Activated CD4-positive, alpha-beta T cell treated with anti-CD3 and anti-CD28 coated beads, Interleukin-2, amount 10 ng/mL, durations not matched to agents 7 days and 5 days (primary cell): ENCODE measurements at regions not wholly inside any gene's neighbourhood (a gene's known extent, or its start where the extent isn't known, plus 50 kb on each side); places are given as distances from the start of the nearest gene placed in this dataset.

ENCODE experiments used
- CTCF ChIA-PET: fragments of 350-600 bp; sonication (Branson Sonifier 250); formaldehyde crosslinking; loops from one replicate; lab custom pipeline; 2021; ENCODE audit warnings: antibody characterized with exemption; lab: Charles Lee
- POLR2A ChIA-PET: fragments of 350-600 bp; sonication (Branson Sonifier 250); formaldehyde crosslinking; loops from one replicate; lab custom pipeline; 2021; ENCODE audit warnings: antibody characterized with exemption; lab: Charles Lee
- DNase-seq: peaks from one replicate; pipeline ENCODE4 v3.0.0-alpha.2; 2020
- H3K27ac Mint-ChIP-seq: one replicate; pipeline ENCODE4 v1.8.0; 2021; ENCODE audit warnings: mild to moderate bottlenecking, moderate library complexity, mixed read lengths
- H3K27me3 Mint-ChIP-seq: one replicate; pipeline ENCODE4 v1.8.0; 2021; ENCODE audit warnings: mixed read lengths
- H3K36me3 Mint-ChIP-seq: one replicate; pipeline ENCODE4 v1.8.0; 2021; ENCODE audit warnings: low read depth, mixed read lengths
- H3K4me1 Mint-ChIP-seq: one replicate; pipeline ENCODE4 v1.8.0; 2021; ENCODE audit warnings: mixed read lengths
- H3K4me3 Mint-ChIP-seq: one replicate; pipeline ENCODE4 v1.8.0; 2021; ENCODE audit warnings: mild to moderate bottlenecking, moderate library complexity, mixed read lengths
- H3K9me3 Mint-ChIP-seq: one replicate; pipeline ENCODE4 v1.8.0; 2021; ENCODE audit warnings: mixed read lengths

DNA sequence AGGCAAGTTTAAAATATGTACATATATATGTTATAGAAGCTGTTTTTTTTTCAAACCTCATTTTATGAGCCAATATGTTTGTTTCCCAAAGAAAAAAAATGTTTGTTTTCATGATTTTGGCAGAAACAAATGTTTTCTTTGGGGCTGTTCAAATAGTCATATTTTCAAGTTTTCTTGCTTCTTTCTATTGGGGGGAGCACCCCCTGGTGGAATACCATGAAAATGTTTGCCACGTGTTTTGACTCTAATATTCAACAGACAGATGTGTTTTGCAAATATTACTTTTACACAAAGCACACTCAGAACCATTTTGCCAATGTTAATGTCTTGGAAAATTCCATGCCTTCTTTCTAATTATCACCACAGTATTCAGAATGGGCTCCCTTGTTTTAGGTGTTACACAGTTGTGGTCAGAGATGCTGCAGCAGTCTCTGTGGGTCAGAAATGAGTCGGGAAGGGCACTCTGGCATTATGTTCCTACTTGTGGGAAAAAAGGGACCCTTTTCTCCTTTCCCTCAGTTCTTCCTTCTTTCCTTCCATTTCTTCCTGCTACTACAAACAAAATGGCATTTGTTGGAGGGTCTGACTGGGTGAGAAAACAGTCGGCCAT lies 817.0 kb downstream of the TUSC7 start:
- POLR2A ChIA-PET: no interaction called here
- no peaks in the 10 kb centered on the region for H3K27me3 Mint-ChIP-seq
- CTCF ChIA-PET: no interaction called here
- DNase-seq: no peak
- no peak overlapping the region for H3K4me3 Mint-ChIP-seq
- H3K36me3 Mint-ChIP-seq: no peaks in the 10 kb centered on the region
- no peaks in the 10 kb centered on the region for H3K4me1 Mint-ChIP-seq
- no peak overlapping the region for H3K27ac Mint-ChIP-seq
- no peaks in the 10 kb centered on the region for H3K9me3 Mint-ChIP-seq

DNA sequence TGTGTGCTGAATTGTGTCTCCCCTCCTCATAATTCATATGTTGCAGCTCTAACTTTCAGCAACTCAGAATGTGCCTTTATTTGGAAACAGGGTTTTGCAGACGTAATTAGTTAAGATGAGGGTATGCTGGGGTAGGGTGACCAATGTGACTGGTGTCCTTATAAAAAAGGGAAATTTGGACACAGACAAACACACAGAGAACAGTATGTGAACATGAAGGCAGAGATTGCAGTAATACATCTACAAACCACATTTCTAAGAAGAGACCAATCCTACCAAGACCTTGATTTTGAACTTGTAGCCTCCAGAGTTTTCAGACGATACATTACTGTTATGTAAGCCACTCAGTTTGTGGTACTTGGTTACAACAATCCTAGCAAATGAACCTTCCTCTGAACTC lies 817.8 kb downstream of the TUSC7 start:
- H3K27ac Mint-ChIP-seq: no peak overlapping the region
- H3K27me3 Mint-ChIP-seq: no peaks in the 10 kb centered on the region
- DNase-seq: no peak
- no peaks in the 10 kb centered on the region for H3K4me1 Mint-ChIP-seq
- H3K4me3 Mint-ChIP-seq: no peak overlapping the region
- H3K9me3 Mint-ChIP-seq: no peaks in the 10 kb centered on the region
- CTCF ChIA-PET: no interaction called here
- POLR2A ChIA-PET: no interaction called here
- no peaks in the 10 kb centered on the region for H3K36me3 Mint-ChIP-seq

DNA sequence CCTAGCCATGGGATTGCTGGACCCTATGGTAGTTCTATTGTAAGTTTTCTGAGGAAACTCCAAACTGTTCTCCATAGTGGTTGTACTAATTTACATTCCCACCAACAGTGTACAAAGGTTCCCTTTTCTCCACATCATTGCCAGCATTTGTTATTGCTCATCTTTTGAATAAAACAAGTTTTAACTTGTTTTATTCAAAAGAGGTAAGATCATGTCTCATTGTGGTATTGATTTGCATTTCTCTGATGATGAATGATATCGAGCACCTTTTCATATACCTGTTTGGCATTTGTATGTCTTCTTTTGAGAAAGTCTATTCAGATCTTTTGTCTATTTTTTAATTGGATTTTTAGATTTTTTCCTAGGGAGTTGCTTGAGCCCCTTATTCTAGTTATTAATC lies 819.1 kb downstream of the TUSC7 start:
- Mint-ChIP-seq H3K27me3 (no peaks in the 10 kb centered on the region), H3K4me1 (no peaks in the 10 kb centered on the region), H3K36me3 (no peaks in the 10 kb centered on the region), H3K4me3 (no peak overlapping the region), H3K27ac (no peak overlapping the region), H3K9me3 (no peaks in the 10 kb centered on the region)
- POLR2A ChIA-PET: no interaction called here
- no peak for DNase-seq
- CTCF ChIA-PET: no interaction called here

DNA sequence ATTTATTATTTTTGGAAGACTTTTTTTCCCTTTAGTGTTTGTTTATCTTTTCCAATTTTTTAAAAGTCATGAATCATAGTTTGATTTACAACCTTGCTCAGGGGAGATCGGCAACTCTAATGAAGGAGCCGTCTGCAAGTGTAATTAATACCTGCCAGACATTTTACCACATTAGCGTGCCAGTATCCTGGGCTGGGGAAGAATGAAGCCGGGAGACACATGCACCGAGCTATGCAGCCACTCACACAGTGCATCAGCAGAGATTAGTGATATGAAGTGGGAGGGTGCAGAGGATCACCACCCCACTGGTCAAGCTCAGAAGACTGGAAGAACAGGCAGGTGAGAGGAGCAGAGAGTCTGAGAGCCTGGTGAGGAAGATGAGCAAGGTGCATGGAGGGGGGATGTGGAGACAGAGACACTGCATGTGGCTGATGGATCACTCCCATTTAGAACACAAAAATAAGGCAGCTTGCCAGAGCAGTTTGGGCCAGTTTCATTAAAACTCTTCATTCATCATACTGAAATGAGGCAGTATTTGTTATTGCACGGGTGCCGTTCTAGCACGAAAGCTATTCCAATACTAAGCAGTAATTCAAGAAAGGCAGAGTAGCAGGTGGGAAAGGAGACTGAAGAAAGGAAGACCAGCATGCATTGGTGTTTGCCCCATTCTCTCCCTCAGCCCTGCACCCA lies 821.6 kb downstream of the TUSC7 start:
- DNase-seq: no peak
- Mint-ChIP-seq H3K4me1 (no peaks in the 10 kb centered on the region), H3K4me3 (no peak overlapping the region), H3K27ac (no peak overlapping the region), H3K36me3 (no peaks in the 10 kb centered on the region), H3K27me3 (no peaks in the 10 kb centered on the region), H3K9me3 (no peaks in the 10 kb centered on the region)
- CTCF ChIA-PET: no interaction called here
- POLR2A ChIA-PET: no interaction called here

DNA sequence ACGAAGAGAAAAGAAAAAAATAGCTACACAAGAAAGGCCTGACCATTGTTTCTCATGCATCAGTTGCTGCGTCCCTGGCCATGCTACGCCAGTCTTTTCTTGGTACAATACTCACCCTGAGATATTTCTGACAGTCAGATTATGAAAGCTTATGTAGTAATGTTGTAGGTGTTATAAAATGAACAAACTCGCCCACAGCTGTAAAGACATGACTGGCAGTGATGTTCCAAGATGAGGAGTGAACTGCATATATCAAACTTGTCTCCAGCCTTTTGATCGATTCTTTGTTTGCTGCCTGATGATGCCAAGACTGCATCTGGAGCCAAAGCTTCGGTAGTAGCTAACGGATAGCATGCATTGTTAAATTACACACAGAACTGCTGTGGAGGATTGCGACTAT lies 822.7 kb downstream of the TUSC7 start:
- no peak overlapping the region for H3K27ac Mint-ChIP-seq
- H3K36me3 Mint-ChIP-seq: no peaks in the 10 kb centered on the region
- H3K27me3 Mint-ChIP-seq: no peaks in the 10 kb centered on the region
- no peak for DNase-seq
- H3K9me3 Mint-ChIP-seq: no peaks in the 10 kb centered on the region
- ChIA-PET CTCF (no interaction called here), POLR2A (no interaction called here)
- H3K4me1 Mint-ChIP-seq: no peaks in the 10 kb centered on the region
- no peak overlapping the region for H3K4me3 Mint-ChIP-seq

DNA sequence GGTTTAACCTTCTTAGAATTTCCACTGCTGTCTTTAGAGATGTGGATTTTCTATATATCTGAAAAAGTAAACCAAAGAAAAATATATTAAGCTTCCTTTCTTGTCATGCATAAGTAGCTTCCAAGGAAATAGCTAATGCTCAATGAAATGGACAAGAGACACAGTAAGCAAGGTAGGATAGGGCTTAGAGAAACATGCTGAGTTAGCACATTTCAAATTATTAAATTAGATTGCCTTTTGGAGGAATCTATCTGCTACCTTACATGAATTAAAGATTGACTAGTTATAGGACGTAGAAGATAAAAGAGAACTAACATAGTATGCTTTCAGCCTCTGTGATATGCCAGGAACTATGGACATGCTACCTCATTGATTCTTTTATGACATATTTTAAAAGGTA lies 824.6 kb downstream of the TUSC7 start:
- POLR2A ChIA-PET: no interaction called here
- CTCF ChIA-PET: no interaction called here
- H3K4me3 Mint-ChIP-seq: no peak overlapping the region
- no peaks in the 10 kb centered on the region for H3K36me3 Mint-ChIP-seq
- DNase-seq: no peak
- H3K9me3 Mint-ChIP-seq: no peaks in the 10 kb centered on the region
- no peaks in the 10 kb centered on the region for H3K27me3 Mint-ChIP-seq
- H3K4me1 Mint-ChIP-seq: no peaks in the 10 kb centered on the region
- H3K27ac Mint-ChIP-seq: no peak overlapping the region

DNA sequence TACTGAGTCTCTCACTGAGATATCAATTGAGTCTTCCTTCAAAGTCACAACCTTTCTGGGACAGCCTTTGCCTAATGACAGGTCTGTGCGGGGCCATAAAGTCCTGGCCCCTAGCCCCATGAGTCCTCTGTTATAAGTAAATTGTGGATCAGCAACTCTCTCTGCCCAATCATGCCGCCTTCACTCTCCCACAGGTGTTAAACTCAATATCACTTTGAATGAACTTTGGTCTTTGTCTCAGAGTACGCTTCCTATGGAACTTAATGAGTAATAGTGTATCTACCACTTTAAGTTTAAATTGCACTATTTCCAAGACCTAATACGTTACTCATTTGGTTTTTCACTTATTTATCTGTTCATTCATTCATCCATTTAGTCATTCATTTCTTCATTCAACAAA lies 826.4 kb downstream of the TUSC7 start:
- H3K4me1 Mint-ChIP-seq: no peaks in the 10 kb centered on the region
- no peaks in the 10 kb centered on the region for H3K9me3 Mint-ChIP-seq
- no peak for DNase-seq
- H3K27ac Mint-ChIP-seq: no peak overlapping the region
- ChIA-PET POLR2A (no interaction called here), CTCF (no interaction called here)
- H3K4me3 Mint-ChIP-seq: no peak overlapping the region
- H3K27me3 Mint-ChIP-seq: no peaks in the 10 kb centered on the region
- H3K36me3 Mint-ChIP-seq: no peaks in the 10 kb centered on the region

DNA sequence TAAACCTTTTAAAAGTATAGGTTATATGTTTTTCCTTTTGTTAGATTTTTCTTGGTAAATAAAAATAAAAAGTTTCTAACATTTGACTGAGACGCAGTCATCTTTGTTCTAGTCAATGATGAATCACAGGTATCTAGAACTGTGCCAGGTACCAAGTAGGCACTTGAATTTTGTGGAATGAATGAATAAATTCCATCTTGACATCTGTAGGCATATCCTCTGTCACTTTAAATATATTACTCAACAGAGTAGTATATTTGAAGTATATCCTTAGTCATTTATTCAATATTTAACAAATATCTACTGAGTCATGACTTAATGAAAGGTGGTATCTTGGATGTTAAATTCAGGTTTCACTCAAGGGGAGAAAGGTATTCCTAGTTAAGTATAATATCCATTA lies 828.4 kb downstream of the TUSC7 start:
- H3K4me1 Mint-ChIP-seq: no peaks in the 10 kb centered on the region
- DNase-seq: no peak
- CTCF ChIA-PET: no interaction called here
- no peak overlapping the region for H3K4me3 Mint-ChIP-seq
- no peak overlapping the region for H3K27ac Mint-ChIP-seq
- H3K27me3 Mint-ChIP-seq: no peaks in the 10 kb centered on the region
- no peaks in the 10 kb centered on the region for H3K9me3 Mint-ChIP-seq
- H3K36me3 Mint-ChIP-seq: no peaks in the 10 kb centered on the region
- POLR2A ChIA-PET: no interaction called here

DNA sequence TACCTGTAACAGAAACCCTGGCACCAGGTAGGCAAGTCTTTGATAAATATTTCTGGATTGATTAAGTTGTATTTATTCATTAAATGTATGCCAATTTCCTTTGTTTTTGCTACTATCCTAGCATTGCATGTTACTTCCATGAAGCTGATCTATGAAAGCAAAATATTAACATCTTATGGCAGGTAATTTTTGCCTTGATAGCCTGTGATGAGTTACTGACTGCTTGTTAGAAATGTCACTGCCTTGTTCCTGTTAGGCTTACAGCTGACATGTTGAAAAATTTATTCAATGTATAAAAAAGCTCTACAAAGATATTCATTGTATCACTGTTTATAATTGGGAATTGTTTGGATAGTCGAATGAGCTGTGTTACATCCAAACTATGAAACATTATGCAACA lies 830.1 kb downstream of the TUSC7 start:
- POLR2A ChIA-PET: no interaction called here
- no peaks in the 10 kb centered on the region for H3K9me3 Mint-ChIP-seq
- no peaks in the 10 kb centered on the region for H3K27me3 Mint-ChIP-seq
- CTCF ChIA-PET: no interaction called here
- DNase-seq: no peak
- H3K36me3 Mint-ChIP-seq: no peaks in the 10 kb centered on the region
- H3K27ac Mint-ChIP-seq: no peak overlapping the region
- H3K4me1 Mint-ChIP-seq: no peaks in the 10 kb centered on the region
- no peak overlapping the region for H3K4me3 Mint-ChIP-seq

DNA sequence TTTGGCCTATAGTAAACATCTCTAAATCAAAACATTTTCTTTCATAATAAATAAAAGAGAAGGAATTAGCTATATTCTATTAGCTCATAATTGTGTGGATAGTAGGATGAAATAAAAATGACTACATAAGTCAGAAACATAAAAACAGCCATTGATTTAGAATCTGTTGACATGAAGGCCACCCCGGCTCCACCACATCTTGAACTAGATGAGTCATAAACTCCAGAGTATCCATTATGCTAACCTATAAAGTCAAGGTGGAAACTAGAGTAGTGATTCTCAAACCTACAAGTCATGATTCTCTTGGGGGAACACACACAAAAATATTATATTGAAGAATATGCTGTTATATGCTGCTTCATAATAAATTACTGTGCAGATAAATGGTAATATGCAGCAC lies 831.0 kb downstream of the TUSC7 start:
- no peak for DNase-seq
- no peaks in the 10 kb centered on the region for H3K4me1 Mint-ChIP-seq
- CTCF ChIA-PET: no interaction called here
- no peaks in the 10 kb centered on the region for H3K36me3 Mint-ChIP-seq
- no peaks in the 10 kb centered on the region for H3K9me3 Mint-ChIP-seq
- H3K27ac Mint-ChIP-seq: no peak overlapping the region
- POLR2A ChIA-PET: no interaction called here
- no peak overlapping the region for H3K4me3 Mint-ChIP-seq
- no peaks in the 10 kb centered on the region for H3K27me3 Mint-ChIP-seq

DNA sequence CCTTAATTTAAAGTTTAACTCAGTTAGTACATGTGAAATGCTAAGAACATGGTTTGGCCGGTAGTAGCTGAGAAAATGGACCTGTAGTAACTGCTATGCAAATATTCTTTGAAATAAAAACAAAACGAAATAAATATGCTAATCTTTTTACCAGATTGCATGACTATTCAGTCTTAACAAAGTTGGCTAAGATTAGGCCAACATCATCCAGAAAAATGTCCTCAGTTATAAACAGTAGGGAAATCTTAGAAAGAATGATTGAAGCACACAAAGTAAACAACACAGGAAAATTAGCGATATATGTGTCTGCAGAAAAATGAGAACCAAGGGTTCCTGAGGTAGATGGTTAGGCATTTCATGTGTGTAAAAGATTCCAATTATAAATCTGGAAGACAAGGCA lies 832.1 kb downstream of the TUSC7 start:
- Mint-ChIP-seq H3K9me3 (no peaks in the 10 kb centered on the region), H3K27me3 (no peaks in the 10 kb centered on the region), H3K4me3 (no peak overlapping the region), H3K4me1 (no peaks in the 10 kb centered on the region), H3K27ac (no peak overlapping the region), H3K36me3 (no peaks in the 10 kb centered on the region)
- POLR2A ChIA-PET: no interaction called here
- DNase-seq: no peak
- CTCF ChIA-PET: no interaction called here

DNA sequence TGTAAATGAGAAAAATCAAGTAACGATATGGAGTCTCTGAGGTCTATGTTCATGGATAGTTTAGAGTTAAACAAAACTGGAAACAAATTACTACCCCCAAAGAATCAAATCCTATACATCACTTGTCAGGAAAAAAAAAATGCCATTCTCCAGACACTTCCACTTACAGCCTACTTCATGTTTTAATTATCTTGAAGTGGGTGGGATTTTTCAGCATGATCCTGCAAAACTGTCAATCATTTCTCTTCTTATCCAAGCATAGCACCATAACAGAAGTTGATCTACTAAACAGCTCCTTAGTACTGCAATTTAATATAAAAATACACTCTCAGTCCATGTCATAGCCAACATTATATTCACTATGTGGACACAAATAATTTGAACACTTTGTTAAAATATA lies 833.9 kb downstream of the TUSC7 start:
- CTCF ChIA-PET: no interaction called here
- no peaks in the 10 kb centered on the region for H3K36me3 Mint-ChIP-seq
- no peaks in the 10 kb centered on the region for H3K27me3 Mint-ChIP-seq
- no peaks in the 10 kb centered on the region for H3K9me3 Mint-ChIP-seq
- no peak overlapping the region for H3K27ac Mint-ChIP-seq
- no peak for DNase-seq
- POLR2A ChIA-PET: no interaction called here
- H3K4me3 Mint-ChIP-seq: no peak overlapping the region
- H3K4me1 Mint-ChIP-seq: no peaks in the 10 kb centered on the region

DNA sequence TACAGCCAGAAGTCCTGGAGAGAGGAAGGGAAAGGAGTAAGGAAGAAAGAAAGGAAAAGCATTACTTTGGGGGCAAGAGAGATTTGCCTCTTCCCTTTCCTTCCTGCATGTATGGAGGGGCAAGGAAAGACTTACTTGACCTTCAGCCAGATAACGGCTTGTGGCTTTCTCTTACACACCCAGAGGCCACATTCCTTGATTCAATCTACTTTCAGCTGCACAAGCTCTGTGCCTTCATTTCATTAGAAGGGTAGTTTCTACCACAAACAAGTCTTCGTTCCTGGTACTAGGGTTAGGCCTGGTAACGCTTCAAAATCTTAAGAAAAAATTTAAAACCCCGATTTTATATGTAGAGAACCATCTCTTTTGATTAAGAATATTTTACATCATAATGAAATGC lies 835.9 kb downstream of the TUSC7 start:
- Mint-ChIP-seq H3K4me3 (no peak overlapping the region), H3K4me1 (no peaks in the 10 kb centered on the region), H3K27me3 (no peaks in the 10 kb centered on the region), H3K27ac (no peak overlapping the region), H3K9me3 (no peaks in the 10 kb centered on the region), H3K36me3 (no peaks in the 10 kb centered on the region)
- ChIA-PET CTCF (no interaction called here), POLR2A (no interaction called here)
- no peak for DNase-seq

DNA sequence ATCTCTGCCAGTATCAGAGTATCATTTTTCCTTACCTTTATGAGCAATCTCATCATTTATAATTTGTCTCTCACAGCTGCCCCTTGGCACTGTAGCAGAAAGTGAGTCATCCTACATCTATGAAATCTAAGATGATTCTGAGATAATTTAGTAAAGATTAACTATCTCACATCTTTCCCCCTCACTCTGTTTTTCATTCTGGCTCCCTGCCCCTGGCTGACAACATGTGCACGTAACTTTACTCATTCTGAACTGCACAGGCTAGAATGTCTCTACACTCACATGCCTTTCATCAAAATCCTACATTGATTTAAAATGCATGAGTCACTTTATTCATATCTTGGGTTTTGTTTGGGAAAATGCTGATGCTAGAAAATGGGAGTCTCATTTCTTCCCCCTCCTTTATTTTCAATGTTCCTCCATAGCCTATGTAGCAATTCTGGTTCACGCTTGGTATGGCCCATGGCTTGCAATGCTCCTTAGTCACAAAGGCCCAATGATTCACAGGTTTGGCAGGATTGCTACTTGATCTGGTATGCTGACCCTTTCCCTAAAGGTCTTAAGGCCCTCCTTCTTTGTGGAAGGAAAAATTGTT lies 838.5 kb downstream of the TUSC7 start:
- CTCF ChIA-PET: no interaction called here
- no peaks in the 10 kb centered on the region for H3K9me3 Mint-ChIP-seq
- no peak overlapping the region for H3K4me3 Mint-ChIP-seq
- H3K27ac Mint-ChIP-seq: no peak overlapping the region
- POLR2A ChIA-PET: no interaction called here
- no peaks in the 10 kb centered on the region for H3K27me3 Mint-ChIP-seq
- no peak for DNase-seq
- H3K4me1 Mint-ChIP-seq: no peaks in the 10 kb centered on the region
- no peaks in the 10 kb centered on the region for H3K36me3 Mint-ChIP-seq
